PFSK-1 (cell line): ENCODE measurements at regions not wholly inside any gene's neighbourhood (a gene's known extent, or its start where the extent isn't known, plus 50 kb on each side); places are given as distances from the start of the nearest gene placed in this dataset.

ENCODE experiments used
- REST ChIP-seq, 2 experiments: IDR thresholded peaks; 2 replicates each; pipeline versions ENCODE4 v1.6.1 to v1.8.0; 2011 to 2012; ENCODE audit warnings: low read depth in 2 of 2, low read length in 2 of 2, control low read depth in 1 of 2, inconsistent platforms in 1 of 2, mild to moderate bottlenecking in 1 of 2, moderate library complexity in 1 of 2; ENCODE audit not compliant: insufficient read depth in 1 of 2
- SIN3A ChIP-seq: IDR thresholded peaks from 2 replicates; pipeline ENCODE4 v1.6.1; 2012; ENCODE audit warnings: mild to moderate bottlenecking, low read length, moderate library complexity, borderline replicate concordance; ENCODE audit not compliant: insufficient read depth
- TAF1 ChIP-seq: IDR thresholded peaks from 2 replicates; pipeline ENCODE4 v1.6.1; 2012; ENCODE audit warnings: low read length, control low read depth, borderline replicate concordance; ENCODE audit not compliant: insufficient read depth

- TF ChIP-seq REST (IDR thresholded peaks at IDR 0.05; ENCODE audit: insufficient read depth in 1 of 2, low read depth in 2 of 2, low read length in 2 of 2) (no peak), TAF1 (no peak), SIN3A (no peak)
Observed at GRCh38 chr2:164079258-164079657, 343.4 kb upstream of the FIGN start.
